ENCODE measurements at regions not wholly inside any gene's neighbourhood (a gene's known extent, or its start where the extent isn't known, plus 50 kb on each side); places are given as distances from the start of the nearest gene placed in this dataset.
"Not testable (repeated sequence)": the region's sequence is repeated elsewhere in the genome, so short reads cannot be mapped to it uniquely, and the experiment has no call there.

- FAIRE-seq: no peak
Observed at GRCh38 chr10:85408388-85408787, 958.2 kb downstream of the GRID1 start.

GRCh38 chr10:85410586-85410985, 956.0 kb downstream of the GRID1 start:
- FAIRE-seq: not testable (repeated sequence)

GRCh38 chr10:85413570-85413969, 953.0 kb downstream of the GRID1 start:
- no peak for FAIRE-seq

GRCh38 chr10:85420501-85421191, 945.9 kb downstream of the GRID1 start:
- no peak for FAIRE-seq

GRCh38 chr10:85421421-85421820, 945.2 kb downstream of the GRID1 start:
- FAIRE-seq: no peak

- FAIRE-seq: no peak
Observed at GRCh38 chr10:85429126-85429525, 937.5 kb downstream of the GRID1 start.

GRCh38 chr10:85430991-85431390, 935.6 kb downstream of the GRID1 start:
- no peak for FAIRE-seq

- no peak for FAIRE-seq
Observed at GRCh38 chr10:85433248-85433647, 933.3 kb downstream of the GRID1 start.

- FAIRE-seq: no peak
Observed at GRCh38 chr10:85444868-85445267, 921.7 kb downstream of the GRID1 start.

GRCh38 chr10:85445702-85446101, 920.9 kb downstream of the GRID1 start:
- no peak for FAIRE-seq

- no peak for FAIRE-seq
Observed at GRCh38 chr10:85446827-85447226, 919.8 kb downstream of the GRID1 start.

- FAIRE-seq: no peak
Observed at GRCh38 chr10:85447690-85448089, 918.9 kb downstream of the GRID1 start.

- no peak for FAIRE-seq
Observed at GRCh38 chr10:85448716-85449115, 917.9 kb downstream of the GRID1 start.

GRCh38 chr10:85454386-85454785, 912.2 kb downstream of the GRID1 start:
- no peak for FAIRE-seq

- no peak for FAIRE-seq
Observed at GRCh38 chr10:85457191-85457590, 909.4 kb downstream of the GRID1 start.

GRCh38 chr10:85458324-85458723, 908.3 kb downstream of the GRID1 start:
- no peak for FAIRE-seq

- no peak for FAIRE-seq
Observed at GRCh38 chr10:85459906-85460305, 906.7 kb downstream of the GRID1 start.

- FAIRE-seq: no peak
Observed at GRCh38 chr10:85464336-85464735, 902.3 kb downstream of the GRID1 start.

- FAIRE-seq: no peak
Observed at GRCh38 chr10:85477979-85478378, 888.6 kb downstream of the GRID1 start.

- no peak for FAIRE-seq
Observed at GRCh38 chr10:85490431-85490830, 876.2 kb downstream of the GRID1 start.

GRCh38 chr10:85491652-85492051, 874.9 kb downstream of the GRID1 start:
- no peak for FAIRE-seq

- FAIRE-seq: no peak
Observed at GRCh38 chr10:85492684-85493083, 873.9 kb downstream of the GRID1 start.

- no peak for FAIRE-seq
Observed at GRCh38 chr10:85493703-85494102, 872.9 kb downstream of the GRID1 start.

- FAIRE-seq: not testable (repeated sequence)
Observed at GRCh38 chr10:85504641-85505040, 862.0 kb downstream of the GRID1 start.

- FAIRE-seq: no peak
Observed at GRCh38 chr10:85508159-85508558, 858.4 kb downstream of the GRID1 start.
